ENCODE measurements at regions not wholly inside any gene's neighbourhood (a gene's known extent, or its start where the extent isn't known, plus 50 kb on each side); places are given as distances from the start of the nearest gene placed in this dataset.

GRCh38 chr2:62415019-62415431 is 91.0 kb downstream of the TMEM17 start:
- TF ChIP-seq EZH2 (IDR thresholded peaks at IDR 0.05; ENCODE audit: insufficient read depth, low read length) (no peak), CTCF (IDR thresholded peaks at IDR 0.05; ENCODE audit: insufficient read depth, low read depth, low read length) (no peak)
- Histone ChIP-seq H3K27me3 (ENCODE audit: insufficient read depth, low read length) (no peaks in the 10 kb centered on the region), H3K79me2 (ENCODE audit: insufficient read depth, low read length) (no peaks in the 10 kb centered on the region), H4K20me1 (ENCODE audit: insufficient read depth, low read length) (no peaks in the 10 kb centered on the region), H3K36me3 (ENCODE audit: insufficient read depth, low read length) (no peaks in the 10 kb centered on the region), H3K9ac (ENCODE audit: low read length) (no peak overlapping the region), H3K9me3 (ENCODE audit: insufficient read depth, low read depth, low read length) (no peaks in the 10 kb centered on the region), H3K27ac (ENCODE audit: low read depth, low read length) (no peak overlapping the region), H3K4me1 (ENCODE audit: insufficient read depth, low read length) (peaks cover 12% of the 10 kb centered on the region), H2AFZ (ENCODE audit: low read depth, low read length) (no peak overlapping the region), H3K4me3 (ENCODE audit: insufficient read depth, low read depth, low read length) (no peak overlapping the region), H3K4me2 (ENCODE audit: low read length) (no peak overlapping the region)
- H3K9me3 Mint-ChIP-seq (ENCODE audit: unreplicated experiment), result peaks cover 2% of the 10 kb centered on the region
- no peak for FAIRE-seq
- H3K4me1 Mint-ChIP-seq (ENCODE audit: low read depth, unreplicated experiment), result peaks cover 9% of the 10 kb centered on the region
- no peaks in the 10 kb centered on the region for H3K27me3 Mint-ChIP-seq (ENCODE audit: low read depth, unreplicated experiment)
- DNase-seq (ENCODE audit: low read depth), result no peak
- no peak overlapping the region for H3K4me3 Mint-ChIP-seq (ENCODE audit: unreplicated experiment)
- no peak overlapping the region for H3K27ac Mint-ChIP-seq (ENCODE audit: unreplicated experiment)
- H3K36me3 Mint-ChIP-seq (ENCODE audit: low read depth, unreplicated experiment), result no peaks in the 10 kb centered on the region

- H3K36me3 ChIP-seq (ENCODE audit: insufficient read depth, low read length), result no peaks in the 10 kb centered on the region
- Mint-ChIP-seq H3K4me1 (ENCODE audit: low read depth, unreplicated experiment) (peaks cover 13% of the 10 kb centered on the region), H3K4me3 (ENCODE audit: unreplicated experiment) (no peak overlapping the region), H3K9me3 (ENCODE audit: unreplicated experiment) (no peaks in the 10 kb centered on the region), H3K27ac (ENCODE audit: unreplicated experiment) (no peak overlapping the region), H3K27me3 (ENCODE audit: low read depth, unreplicated experiment) (peaks cover 6% of the 10 kb centered on the region), H3K36me3 (ENCODE audit: low read depth, unreplicated experiment) (no peaks in the 10 kb centered on the region)
- peaks cover 12% of the 10 kb centered on the region for H3K4me1 ChIP-seq (ENCODE audit: insufficient read depth, low read length)
- H2AFZ ChIP-seq (ENCODE audit: low read depth, low read length), result no peak overlapping the region
- no peaks in the 10 kb centered on the region for H3K79me2 ChIP-seq (ENCODE audit: insufficient read depth, low read length)
- TF ChIP-seq EZH2 (IDR thresholded peaks at IDR 0.05; ENCODE audit: insufficient read depth, low read length), result no peak
- TF ChIP-seq CTCF (IDR thresholded peaks at IDR 0.05; ENCODE audit: insufficient read depth, low read depth, low read length), result no peak
- H3K4me3 ChIP-seq (ENCODE audit: insufficient read depth, low read depth, low read length), result no peak overlapping the region
- H3K9me3 ChIP-seq (ENCODE audit: insufficient read depth, low read depth, low read length), result no peaks in the 10 kb centered on the region
- H3K4me2 ChIP-seq (ENCODE audit: low read length), result no peak overlapping the region
- DNase-seq (ENCODE audit: low read depth), result no peak
- H3K27me3 ChIP-seq (ENCODE audit: insufficient read depth, low read length), result peaks cover 3% of the 10 kb centered on the region
- no peak for FAIRE-seq
- no peak overlapping the region for H3K9ac ChIP-seq (ENCODE audit: low read length)
- no peaks in the 10 kb centered on the region for H4K20me1 ChIP-seq (ENCODE audit: insufficient read depth, low read length)
- no peak overlapping the region for H3K27ac ChIP-seq (ENCODE audit: low read depth, low read length)
Observed at GRCh38 chr2:62413116-62413663, 92.8 kb downstream of the TMEM17 start.

DNA sequence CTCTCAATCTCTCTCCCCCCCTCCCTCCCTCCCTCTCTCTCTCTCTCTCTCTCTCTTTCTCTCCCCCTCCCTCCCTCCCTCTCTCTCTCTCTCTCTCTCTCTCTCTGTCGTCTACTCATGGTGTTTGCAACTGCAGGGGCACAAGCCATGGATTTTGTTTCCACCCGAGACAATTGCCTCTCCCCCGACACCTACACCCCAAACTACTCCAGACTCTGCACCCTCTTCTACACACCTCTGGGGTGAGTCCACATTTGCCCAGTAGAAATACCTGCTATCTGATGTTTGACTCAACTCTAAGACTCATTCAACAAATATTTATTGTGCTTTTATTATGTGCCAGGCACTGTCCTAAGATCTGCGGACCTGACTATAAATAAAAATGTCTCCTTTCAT is 93.7 kb downstream of the TMEM17 start:
- Mint-ChIP-seq H3K27me3 (ENCODE audit: low read depth, unreplicated experiment) (peaks cover 9% of the 10 kb centered on the region), H3K36me3 (ENCODE audit: low read depth, unreplicated experiment) (no peaks in the 10 kb centered on the region), H3K27ac (ENCODE audit: unreplicated experiment) (no peak overlapping the region), H3K4me3 (ENCODE audit: unreplicated experiment) (no peak overlapping the region), H3K4me1 (ENCODE audit: low read depth, unreplicated experiment) (peaks cover 13% of the 10 kb centered on the region), H3K9me3 (ENCODE audit: unreplicated experiment) (peaks cover under 1% of the 10 kb centered on the region)
- no peak overlapping the region for H3K27ac ChIP-seq (ENCODE audit: low read depth, low read length)
- H3K4me3 ChIP-seq (ENCODE audit: insufficient read depth, low read depth, low read length), result no peak overlapping the region
- no peaks in the 10 kb centered on the region for H3K79me2 ChIP-seq (ENCODE audit: insufficient read depth, low read length)
- no peaks in the 10 kb centered on the region for H3K36me3 ChIP-seq (ENCODE audit: insufficient read depth, low read length)
- TF ChIP-seq EZH2 (IDR thresholded peaks at IDR 0.05; ENCODE audit: insufficient read depth, low read length), result no peak
- TF ChIP-seq CTCF (IDR thresholded peaks at IDR 0.05; ENCODE audit: insufficient read depth, low read depth, low read length), result no peak
- H3K27me3 ChIP-seq (ENCODE audit: insufficient read depth, low read length), result peaks cover 3% of the 10 kb centered on the region
- DNase-seq (ENCODE audit: low read depth), result no peak
- H3K9ac ChIP-seq (ENCODE audit: low read length), result no peak overlapping the region
- H3K4me2 ChIP-seq (ENCODE audit: low read length), result peak overlapping the region; percentile 35
- H3K9me3 ChIP-seq (ENCODE audit: insufficient read depth, low read depth, low read length), result no peaks in the 10 kb centered on the region
- H2AFZ ChIP-seq (ENCODE audit: low read depth, low read length), result no peak overlapping the region
- H4K20me1 ChIP-seq (ENCODE audit: insufficient read depth, low read length), result no peaks in the 10 kb centered on the region
- FAIRE-seq, result no peak
- H3K4me1 ChIP-seq (ENCODE audit: insufficient read depth, low read length), result peaks cover 12% of the 10 kb centered on the region
